GM19035 (cell line): ENCODE measurements at regions not wholly inside any gene's neighbourhood (a gene's known extent, or its start where the extent isn't known, plus 50 kb on each side); places are given as distances from the start of the nearest gene placed in this dataset.
"Not testable (repeated sequence)": the region's sequence is repeated elsewhere in the genome, so short reads cannot be mapped to it uniquely, and the experiment has no call there.

ENCODE experiments used
- ATAC-seq: cut with Tn5 transposase; IDR thresholded peaks from one replicate; pipeline ENCODE4 v1.9.1; 2021; ENCODE audit not compliant: unreplicated experiment

DNA sequence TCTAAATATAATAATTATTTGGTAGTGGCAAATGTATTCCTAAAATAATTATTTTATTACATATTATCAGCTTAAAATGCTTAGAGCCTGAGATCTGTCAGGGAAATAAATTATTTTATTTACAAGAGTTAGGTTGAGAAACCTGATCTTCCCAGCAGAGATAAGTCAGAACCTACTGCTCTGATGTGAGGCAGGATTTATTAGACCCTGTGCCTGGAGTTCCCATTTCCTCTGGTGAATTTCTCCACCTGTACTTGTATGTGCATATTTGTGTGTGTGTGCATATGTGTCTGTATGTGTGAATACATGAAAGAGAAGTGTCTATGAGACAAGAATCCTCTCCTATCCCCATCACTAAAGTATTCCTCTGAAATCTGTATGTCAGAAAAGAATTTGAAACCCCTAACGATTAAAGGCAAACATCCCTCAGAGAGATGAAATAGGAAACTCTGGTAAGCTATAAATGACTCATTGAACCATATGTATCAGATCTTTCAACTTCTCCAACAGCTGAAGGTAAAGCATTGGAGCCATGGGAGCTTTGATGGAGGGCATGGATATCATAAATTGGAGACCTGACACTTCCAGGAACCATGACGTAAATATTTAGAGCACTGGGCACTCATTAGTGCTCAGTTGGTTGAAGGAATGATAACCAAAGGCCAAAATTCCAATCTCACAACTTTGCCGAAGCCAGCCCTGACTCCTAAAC lies 190.9 kb downstream of the XPNPEP1 start:
- no peak for ATAC-seq

DNA sequence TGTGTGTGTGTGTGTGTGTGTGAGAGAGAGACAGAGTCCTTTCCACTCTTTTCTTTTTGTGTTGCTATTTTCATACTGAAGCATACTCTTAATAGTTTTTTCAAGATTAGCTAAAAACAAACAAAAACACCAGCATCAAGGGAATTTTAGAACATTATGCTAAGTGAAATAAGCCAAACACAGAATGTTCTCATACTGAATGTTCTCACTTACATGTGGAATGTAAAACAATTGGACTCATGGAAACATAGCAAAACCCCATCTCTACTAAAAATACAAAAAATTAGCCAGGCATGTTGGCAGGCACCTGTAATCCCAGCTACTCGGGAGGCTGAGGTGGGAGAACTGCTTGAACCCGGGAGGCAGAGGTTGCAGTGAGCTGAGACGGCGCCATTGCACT lies 193.4 kb downstream of the XPNPEP1 start:
- ATAC-seq = not testable (repeated sequence)

DNA sequence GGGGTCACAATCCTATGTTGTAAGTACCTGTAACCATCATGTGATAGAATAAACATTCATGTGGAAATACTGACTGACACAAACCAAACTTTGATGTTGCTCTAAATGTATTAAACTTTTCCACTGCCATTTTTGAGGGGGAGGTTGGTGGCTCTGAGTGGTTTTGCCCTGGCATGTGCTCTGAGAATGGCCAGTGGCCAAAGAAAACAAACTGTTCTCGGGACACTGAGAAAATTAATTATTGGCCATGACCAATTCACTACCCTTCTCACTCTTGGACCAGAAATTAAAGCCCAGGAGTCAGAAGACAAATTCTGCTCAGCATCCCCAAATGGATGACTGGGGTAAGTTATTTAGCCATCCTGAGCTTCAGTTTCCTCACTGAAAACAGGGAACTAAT lies 195.9 kb downstream of the XPNPEP1 start:
- no peak for ATAC-seq

DNA sequence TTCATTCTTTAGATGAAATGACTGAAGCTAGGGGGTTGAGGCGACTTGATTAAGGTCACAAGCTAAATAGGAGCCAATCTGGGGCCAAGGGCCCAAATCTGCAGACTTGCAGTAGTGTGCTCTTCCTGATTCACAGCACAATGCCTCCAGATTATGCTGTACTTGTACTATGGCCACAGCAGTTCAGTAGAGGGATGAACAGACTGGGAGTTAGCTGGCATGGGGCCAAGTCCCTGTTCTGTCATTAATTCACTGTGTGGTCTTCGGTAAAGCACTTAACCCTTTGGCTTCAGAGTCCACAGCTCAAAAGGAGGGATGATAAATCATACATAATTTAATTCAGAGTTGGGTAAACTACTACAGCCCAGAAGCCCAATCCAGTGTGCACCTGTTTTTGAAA lies 196.8 kb downstream of the XPNPEP1 start:
- no peak for ATAC-seq

DNA sequence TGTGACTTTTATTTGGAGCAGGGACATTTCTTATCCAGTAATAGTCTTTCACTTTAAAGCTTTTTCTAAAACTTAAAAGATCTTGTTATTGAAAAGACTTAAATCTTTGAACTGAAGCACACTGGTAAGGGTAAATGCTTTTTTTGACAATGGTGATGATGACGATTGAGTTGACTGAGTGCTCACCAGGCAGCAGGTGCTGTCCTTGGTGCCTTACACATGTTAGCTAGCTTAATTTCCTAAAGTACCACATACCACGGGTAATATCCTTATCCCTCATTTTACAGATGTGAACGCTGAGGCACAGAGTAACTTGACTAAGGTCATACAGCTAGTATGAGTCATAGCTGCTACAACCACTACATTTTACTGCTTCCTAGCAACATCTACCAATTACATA lies 200.0 kb downstream of the XPNPEP1 start:
- ATAC-seq = no peak

DNA sequence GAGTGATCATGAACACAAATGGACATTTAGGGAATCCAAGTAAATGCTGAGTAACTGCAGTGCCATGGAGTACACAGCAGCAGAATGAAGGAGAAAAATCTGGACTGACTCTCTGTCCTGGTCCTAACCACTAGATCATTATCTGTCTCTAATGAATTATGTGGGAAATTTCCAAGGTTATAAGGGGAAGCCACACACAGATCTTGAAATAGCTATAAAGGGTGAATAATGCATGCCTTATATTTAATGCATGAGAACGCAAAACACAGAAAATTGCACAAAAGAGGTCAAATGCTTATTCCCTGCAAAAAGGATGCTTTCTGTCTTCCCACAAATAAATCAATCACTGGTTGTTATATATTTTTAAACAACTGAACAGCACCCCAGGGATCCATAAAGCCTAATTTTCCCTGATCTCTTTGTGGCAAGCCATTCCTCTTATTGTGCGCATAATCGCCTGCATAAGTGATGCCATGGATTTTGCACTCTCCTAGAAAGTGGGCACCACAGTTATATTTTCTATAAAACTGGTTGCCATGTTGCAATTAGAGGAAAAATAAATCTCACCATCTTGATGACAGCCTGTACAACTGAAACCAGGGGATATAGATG lies 201.8 kb downstream of the XPNPEP1 start:
- no peak for ATAC-seq

DNA sequence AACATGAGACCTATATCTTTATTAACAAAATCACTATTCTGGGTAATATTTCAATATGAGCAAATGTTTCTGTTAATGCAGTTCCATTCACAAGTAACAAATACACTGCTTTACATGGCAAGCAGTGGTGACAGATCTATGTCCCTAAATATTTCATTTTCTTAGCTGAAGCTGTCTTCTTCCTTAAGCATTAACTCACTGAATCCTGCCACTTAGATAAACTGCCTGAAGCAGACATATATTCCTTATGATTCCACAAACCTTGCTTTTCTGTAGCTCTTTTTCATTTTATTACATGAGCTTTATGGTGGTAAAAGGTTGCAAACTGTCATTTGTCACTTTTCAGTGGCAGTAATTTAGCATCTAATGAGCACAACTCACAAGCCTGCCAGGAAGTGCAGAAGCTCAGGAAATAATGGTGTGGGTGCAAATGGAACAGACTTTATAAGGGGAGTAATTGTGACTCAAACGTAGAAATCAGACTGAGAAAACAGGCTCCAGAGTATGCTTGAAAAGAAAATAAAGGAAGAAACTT lies 217.2 kb downstream of the XPNPEP1 start:
- no peak for ATAC-seq

DNA sequence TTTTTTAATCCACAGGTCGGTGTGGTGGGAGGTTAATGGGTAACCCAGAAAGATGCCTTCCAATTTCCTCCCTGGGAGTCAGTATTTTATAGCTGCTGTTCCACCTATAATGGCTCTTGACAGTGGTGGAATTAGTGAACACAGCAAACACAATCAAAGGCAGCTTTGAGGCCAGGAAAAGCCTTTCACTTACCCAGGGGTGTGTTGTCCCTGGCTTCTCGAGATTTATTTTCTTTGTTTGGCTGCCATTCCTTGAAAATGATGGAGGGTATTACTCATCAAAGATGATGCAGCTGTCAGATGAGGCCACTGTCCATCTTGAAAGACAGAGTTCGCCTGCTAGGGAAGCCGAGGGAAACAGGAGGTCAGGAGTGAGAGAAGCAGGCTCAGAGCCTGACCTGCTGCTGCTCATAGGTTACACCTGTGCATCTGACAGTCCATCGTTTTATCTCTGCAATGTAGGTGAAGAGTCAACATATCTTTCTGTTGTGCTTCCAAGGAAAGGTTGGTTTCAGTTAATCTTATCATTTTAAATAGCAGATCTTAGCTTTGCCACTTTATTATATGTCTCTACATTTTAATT lies 221.6 kb downstream of the XPNPEP1 start:
- ATAC-seq = no peak

DNA sequence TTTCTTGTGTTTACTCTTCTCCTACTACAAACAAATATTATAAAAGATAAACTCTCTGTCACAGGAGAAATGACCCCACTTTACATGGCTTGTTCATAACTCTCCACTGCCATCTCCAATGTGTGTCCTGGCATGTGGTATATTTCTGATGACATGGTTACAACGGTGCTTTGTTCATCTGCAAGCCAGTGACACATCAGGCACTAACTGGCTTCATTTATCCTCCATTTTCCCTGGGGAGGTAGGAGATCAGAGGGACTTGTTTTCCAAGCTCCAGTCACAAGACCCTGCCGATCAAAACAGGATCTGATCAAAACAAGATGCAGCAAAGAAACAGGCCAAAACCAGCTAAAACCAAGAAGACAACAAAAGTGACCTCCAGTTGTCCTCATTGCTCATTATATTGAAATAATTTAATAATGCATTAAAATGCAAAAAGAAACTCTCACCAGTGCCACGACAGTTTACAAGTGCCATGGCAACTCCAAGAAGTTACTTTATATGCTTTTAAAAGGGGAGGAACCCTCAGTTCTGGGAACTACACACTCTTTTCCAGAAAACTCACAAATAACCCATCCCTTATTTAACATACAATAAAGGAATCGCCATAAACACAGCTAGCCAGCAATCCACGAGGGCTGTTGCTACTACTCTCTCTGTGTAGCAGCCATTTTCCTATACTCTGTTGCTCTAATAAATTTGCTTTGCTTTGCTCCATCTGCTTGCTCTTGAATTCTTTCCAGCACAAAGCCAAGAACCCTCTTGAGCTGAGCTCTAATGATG lies 224.2 kb downstream of the XPNPEP1 start:
- no peak for ATAC-seq

DNA sequence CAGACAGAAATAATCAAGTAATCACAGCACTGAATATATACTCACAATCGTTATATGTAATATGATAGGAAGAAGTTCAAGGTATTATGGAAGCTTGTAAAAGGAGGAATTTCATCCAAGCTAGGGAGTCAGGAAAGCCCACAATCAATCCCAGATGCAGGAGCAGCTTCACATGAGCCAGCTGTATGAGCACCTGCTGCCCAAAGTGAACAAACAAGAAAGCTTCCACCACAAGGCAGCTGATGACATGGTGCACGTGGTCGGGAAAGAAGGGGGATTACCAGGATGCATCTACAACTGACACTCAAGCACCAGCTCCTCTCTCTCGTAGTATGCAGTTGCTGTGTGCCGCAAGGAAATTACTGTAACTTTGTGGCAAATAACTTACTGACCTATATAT lies 225.2 kb downstream of the XPNPEP1 start:
- ATAC-seq = no peak

DNA sequence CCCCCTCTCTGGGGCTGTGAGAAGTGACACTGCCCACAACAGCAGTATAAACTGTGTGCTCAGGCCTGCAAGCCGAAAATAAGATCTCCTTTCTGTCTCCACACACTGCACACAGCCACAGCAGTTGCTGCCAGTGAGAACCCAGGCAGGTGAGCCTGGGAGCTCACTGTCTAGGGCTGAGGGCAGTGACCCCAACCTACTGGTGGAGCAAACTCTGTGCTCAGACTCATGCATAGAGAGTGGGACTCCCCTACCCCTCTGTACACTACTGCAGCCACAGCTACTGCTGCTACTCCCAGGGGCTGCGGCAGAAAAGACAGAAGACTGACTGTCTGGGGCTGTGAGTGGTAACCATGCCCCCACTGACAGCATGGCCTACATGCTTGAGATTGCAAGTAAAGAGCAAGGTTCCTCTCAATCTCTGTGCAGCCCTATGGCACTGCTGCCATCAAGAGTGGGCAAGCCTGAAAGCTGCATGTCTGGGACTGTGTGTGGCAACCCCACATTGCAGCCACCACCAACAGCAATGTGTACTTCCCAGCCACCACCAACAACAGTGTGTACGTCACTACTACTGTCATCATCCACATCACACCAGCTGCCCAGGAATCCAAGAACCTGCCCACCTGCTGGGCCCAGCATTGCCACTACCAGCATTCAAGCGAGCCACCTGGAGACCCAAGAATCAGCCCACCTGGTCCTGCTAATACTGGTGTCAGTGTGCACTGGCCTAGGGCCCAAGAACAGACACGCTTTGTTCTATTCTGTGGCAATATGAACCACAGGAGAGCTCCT lies 226.1 kb downstream of the XPNPEP1 start:
- ATAC-seq = no peak

DNA sequence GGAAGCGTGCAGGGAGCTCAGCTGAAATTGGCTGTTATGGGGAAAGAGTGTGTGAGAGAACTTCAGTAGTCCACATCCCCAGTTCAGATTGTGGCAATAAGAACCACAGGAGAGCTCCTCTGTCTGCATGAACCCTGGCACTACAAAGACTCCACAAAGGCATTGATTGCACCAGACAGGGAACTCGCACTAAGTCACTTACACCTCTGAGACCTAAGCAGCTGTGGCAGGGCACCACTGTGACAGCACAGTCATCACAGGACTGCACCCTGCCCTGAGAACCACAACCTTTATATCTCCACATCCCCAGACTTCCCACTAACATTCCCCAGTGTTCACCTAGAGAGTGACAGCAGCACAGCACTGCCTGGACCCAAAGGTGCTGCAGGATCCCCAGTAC lies 226.8 kb downstream of the XPNPEP1 start:
- ATAC-seq = no peak

DNA sequence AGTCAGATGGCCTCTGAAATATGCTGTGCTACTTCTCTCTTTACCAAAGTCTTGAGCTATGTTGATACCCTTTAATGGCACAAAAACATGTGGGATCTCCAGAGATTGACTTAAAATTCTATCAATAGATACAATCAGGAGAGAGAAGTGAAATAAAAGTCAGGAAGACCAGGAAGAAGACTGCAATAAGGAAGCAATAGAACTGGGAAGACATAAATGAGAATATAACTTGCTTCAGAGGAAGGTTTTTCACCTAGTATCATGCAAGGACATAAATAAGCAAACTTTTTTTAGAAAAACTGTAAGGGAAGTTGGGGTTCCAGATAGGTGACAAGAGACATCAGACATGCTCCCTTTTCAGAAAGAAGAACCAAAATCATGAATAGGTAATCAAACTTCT lies 227.3 kb downstream of the XPNPEP1 start:
- no peak for ATAC-seq

DNA sequence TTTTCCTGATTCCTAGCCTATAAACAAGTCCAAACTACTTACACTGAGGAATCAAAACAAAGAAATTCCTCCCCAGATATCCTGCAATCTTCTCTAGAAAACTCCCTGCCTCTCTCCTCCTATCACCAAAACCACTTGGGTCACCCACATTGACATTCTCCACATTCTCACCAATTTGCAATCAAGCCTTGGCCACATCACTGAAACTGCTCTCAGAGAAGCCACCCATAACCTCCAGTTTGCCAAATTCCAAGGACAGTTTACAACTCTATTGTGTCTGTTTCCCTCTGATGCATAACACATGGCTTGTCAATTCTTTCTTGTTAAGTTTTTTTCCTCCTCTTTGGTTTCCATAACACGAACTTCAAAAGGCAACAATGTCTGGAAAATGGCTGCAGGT lies 233.5 kb downstream of the XPNPEP1 start:
- ATAC-seq = no peak

DNA sequence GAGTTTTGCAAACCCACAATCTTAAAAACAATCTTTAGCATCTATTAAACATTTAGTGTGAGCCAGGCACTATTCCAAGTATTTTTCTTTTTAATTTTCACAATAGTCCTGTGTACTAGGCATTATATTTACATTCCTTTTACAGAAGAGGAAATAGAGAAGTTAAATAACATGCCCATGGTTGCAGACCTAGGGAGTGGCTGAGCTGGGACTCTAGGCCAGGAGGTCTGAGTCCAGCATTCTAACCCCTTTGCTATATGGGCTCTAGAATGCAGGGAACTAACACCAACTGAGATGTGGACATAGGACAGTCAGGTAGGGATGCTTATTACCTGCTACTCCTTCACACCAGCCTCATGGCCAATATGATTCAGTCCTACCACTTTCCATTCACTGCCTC lies 243.8 kb downstream of the XPNPEP1 start:
- ATAC-seq = no peak

DNA sequence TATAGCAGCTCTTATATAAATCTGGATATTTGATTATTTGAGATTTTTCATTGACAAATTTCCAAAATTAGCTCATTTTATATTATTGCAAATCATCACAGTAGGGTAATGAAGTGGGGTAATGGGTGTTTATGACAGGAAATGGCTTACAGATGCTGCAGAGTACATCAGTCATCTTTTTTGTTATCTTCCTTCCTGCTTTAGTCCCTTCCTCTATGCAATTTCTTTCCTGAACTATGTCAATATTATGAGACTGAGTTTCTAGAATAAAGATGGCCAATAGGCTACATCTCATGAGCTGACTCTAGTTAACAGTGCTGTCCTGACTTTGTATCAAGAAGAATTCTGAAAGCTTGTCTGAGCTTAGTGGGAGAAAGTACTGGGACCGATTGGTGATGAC lies 244.5 kb downstream of the XPNPEP1 start:
- no peak for ATAC-seq

DNA sequence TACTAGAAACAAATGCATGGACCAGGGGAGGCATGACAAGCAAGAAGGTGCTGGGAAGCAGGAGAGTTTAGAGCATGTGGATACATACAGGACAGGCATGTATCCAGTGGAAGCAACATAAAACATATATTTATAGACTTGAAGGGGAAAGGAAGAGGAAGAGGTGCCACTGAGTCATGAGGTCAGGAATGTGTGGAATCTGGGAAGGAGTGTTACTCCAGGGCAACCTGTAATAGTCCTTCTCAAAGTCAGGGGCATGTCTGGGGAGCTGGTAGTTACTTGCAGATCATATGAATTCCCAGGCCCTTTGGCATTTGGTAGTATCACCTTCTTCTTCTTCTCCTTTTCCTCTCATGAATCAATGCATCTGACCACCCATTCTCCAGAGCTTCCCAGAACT lies 246.6 kb downstream of the XPNPEP1 start:
- no peak for ATAC-seq

DNA sequence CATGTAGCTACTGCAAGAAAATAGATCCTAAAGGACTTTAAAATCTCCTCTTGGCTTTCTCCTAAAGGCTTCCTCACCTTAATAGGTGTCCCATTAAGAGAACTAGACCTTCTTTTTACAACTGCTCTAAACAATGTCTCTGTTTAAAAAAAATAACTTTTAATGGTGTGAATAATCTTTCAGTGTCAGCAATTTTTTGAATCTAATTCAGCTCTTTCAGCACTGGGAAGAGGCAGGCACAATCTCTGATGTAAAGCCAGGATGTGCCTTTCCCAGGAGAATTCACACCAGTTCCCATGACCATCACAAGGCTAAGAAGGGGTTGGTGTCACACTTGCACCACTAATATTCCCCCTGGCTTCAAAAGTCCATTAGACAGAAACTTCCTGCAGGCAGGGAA lies 254.6 kb downstream of the XPNPEP1 start:
- ATAC-seq = no peak

DNA sequence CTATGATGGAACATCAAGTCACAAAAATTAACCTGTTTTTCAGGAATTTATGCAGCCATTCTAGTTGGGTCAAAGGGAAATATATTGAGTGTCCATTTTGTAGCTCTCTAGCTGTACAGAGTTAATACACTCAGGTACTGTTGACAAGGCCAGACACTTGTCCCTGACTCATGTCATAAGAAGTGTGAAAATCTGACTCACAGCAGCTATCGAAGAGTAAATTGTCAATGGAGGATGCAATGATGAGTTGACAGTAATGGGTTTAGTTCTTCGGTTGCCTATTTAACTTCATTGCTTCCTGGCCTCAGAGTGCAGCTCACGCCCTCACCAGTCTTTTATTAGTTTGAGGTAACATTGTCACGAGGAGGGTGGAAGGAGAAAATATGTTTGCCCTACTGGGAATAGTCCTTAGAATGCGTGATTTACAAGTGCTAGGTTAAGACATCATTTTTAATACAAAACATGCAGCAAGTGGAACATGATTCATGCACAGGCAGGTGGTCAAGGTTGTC lies 255.1 kb downstream of the XPNPEP1 start:
- no peak for ATAC-seq

DNA sequence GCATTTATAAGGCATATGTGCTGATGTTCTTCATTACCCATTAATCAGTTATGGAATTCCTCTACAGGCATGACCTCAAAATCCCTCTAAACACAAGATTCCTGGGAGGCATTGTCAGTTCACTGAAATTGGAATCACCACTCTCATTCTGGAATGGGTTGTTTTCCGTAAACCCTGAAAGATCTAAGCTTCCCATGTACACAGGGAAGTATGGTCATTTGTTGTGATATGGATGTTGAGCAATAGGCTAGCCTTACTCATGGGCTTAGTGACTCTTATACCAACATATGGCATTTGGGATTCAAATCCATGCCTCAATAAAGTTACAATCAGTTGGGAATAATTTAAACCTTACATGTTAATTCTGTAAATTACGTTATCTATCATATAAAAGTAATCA lies 258.0 kb downstream of the XPNPEP1 start:
- ATAC-seq = no peak

DNA sequence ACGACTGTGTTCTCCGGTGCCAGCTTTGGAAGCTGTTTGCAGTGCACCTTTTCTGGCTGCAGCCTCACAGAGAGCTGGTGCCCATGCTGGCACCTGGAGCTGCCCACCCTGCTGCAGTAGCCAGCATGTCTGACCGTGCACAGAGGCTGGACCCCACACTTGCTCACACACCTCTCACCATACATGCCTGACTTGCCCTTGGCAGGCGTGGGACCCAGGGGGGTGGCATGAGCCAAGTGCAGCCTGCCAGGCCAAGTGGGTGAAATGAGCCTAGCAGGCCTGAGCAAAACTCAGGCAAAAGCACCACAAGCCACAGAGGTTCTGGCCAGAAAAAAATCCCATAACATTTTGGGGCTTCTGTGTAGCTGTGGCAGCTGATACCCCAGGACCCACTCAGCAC lies 258.8 kb downstream of the XPNPEP1 start:
- no peak for ATAC-seq
